IMR-90 (cell line): ENCODE measurements at regions not wholly inside any gene's neighbourhood (a gene's known extent, or its start where the extent isn't known, plus 50 kb on each side); places are given as distances from the start of the nearest gene placed in this dataset.
A peak's percentile ranks its signal among the peaks of the same experiment; 100 is the strongest.

Source experiments
- ATAC-seq: fragments of 200-7000 bp; cut with Tn5 transposase; 2 replicates; pipeline ENCODE4 v1.9.1; 2020; ENCODE audit warnings: low read depth, mild to moderate bottlenecking, moderate library complexity
- BruUV-seq: library from RNA; stranded (reverse); fragments of 400-500 nt; replicated peaks from 2 replicates; lab custom pipeline; 2021; lab: Mats Ljungman, UMichigan
- CTCF ChIA-PET: fragments of 300-600 bp; formaldehyde crosslinking; extraction: SDS; loops from one replicate; lab custom pipeline; 2021; ENCODE audit warnings: antibody characterized with exemption; lab: Yijun Ruan, JAX
- POLR2A ChIA-PET: fragments of 300-600 bp; sonication (Branson Sonifier 250); formaldehyde crosslinking; loops from one replicate; lab custom pipeline; 2022; ENCODE audit warnings: antibody characterized with exemption; ENCODE audit not compliant: unreplicated experiment; lab: Charles Lee
- DNase-seq: peaks from one replicate; pipeline ENCODE4 v3.0.0; 2013
- H2AFZ ChIP-seq: replicated peaks from 2 replicates; pipeline ENCODE3; 2013; ENCODE audit warnings: low read length, mild to moderate bottlenecking; ENCODE audit not compliant: poor library complexity
- H2AK5ac ChIP-seq: 2 replicates; pipeline ENCODE4 v1.6.1; 2013; ENCODE audit warnings: low read depth, low read length, inconsistent platforms
- H2AK9ac ChIP-seq: replicated peaks from 2 replicates; pipeline ENCODE3; 2013; ENCODE audit warnings: mild to moderate bottlenecking, low read depth, low read length, moderate library complexity; ENCODE audit not compliant: poor library complexity
- H2BK120ac ChIP-seq: 2 replicates; pipeline ENCODE4 v1.6.1; 2013; ENCODE audit warnings: low read depth, low read length, inconsistent platforms
- H2BK15ac ChIP-seq: 3 replicates; pipeline ENCODE4 v1.6.1; 2013; ENCODE audit warnings: low read depth, low read length, inconsistent platforms
- H2BK20ac ChIP-seq: 2 replicates; pipeline ENCODE4 v1.6.1; 2013; ENCODE audit warnings: low read depth, mild to moderate bottlenecking, inconsistent platforms, low read length, moderate library complexity
- H2BK5ac ChIP-seq: 2 replicates; pipeline ENCODE4 v1.6.1; 2013; ENCODE audit warnings: mild to moderate bottlenecking, low read depth, low read length, inconsistent platforms; ENCODE audit not compliant: poor library complexity, severe bottlenecking
- H3K14ac ChIP-seq: replicated peaks from 2 replicates; pipeline ENCODE4 v1.6.1; 2013; ENCODE audit warnings: low read depth, low read length, inconsistent platforms
- H3K18ac ChIP-seq: 2 replicates; pipeline ENCODE4 v1.6.1; 2013; ENCODE audit warnings: low read depth, low read length, control low read depth
- H3K23ac ChIP-seq: 2 replicates; pipeline ENCODE4 v1.6.1; 2013; ENCODE audit warnings: low read depth, low read length, inconsistent platforms
- H3K27ac ChIP-seq: 2 replicates; pipeline ENCODE4 v1.5.1; 2013; ENCODE audit warnings: mild to moderate bottlenecking, control low read depth, low read length; ENCODE audit not compliant: insufficient read depth
- H3K27me3 ChIP-seq: 2 replicates; pipeline ENCODE4 v1.6.1; 2013; ENCODE audit warnings: low read length; ENCODE audit not compliant: control insufficient read depth, insufficient read depth
- H3K36me3 ChIP-seq: 2 replicates; pipeline ENCODE4 v1.6.1; 2013; ENCODE audit warnings: low read length, mixed read lengths; ENCODE audit not compliant: control insufficient read depth, insufficient read depth
- H3K4ac ChIP-seq: 2 replicates; pipeline ENCODE4 v1.6.1; 2013; ENCODE audit warnings: low read depth, low read length, inconsistent platforms
- H3K4me1 ChIP-seq: 2 replicates; pipeline ENCODE4 v1.6.1; 2013; ENCODE audit warnings: low read length, mixed read lengths; ENCODE audit not compliant: control insufficient read depth, insufficient read depth
- H3K4me2 ChIP-seq: 2 replicates; pipeline ENCODE4 v1.6.1; 2013; ENCODE audit warnings: low read depth, mild to moderate bottlenecking, control low read depth, low read length, moderate library complexity
- H3K4me3 ChIP-seq: 2 replicates; pipeline ENCODE4 v1.5.1; 2013; ENCODE audit warnings: low read depth, mild to moderate bottlenecking, control low read depth, low read length, moderate library complexity; ENCODE audit not compliant: insufficient read depth
- H3K56ac ChIP-seq: 2 replicates; pipeline ENCODE4 v1.6.1; 2013; ENCODE audit warnings: low read length, inconsistent platforms; ENCODE audit not compliant: insufficient read depth; ENCODE audit errors: extremely low read depth
- H3K79me1 ChIP-seq, 2 experiments: 2 replicates each; pipeline ENCODE4 v1.6.1; 2013; ENCODE audit warnings: low read length in 2 of 2, inconsistent platforms in 1 of 2, low read depth in 1 of 2
- H3K9ac ChIP-seq: 2 replicates; pipeline ENCODE4 v1.6.1; 2013; ENCODE audit warnings: low read depth, low read length, control low read depth
- H3K9me1 ChIP-seq: 2 replicates; pipeline ENCODE4 v1.6.1; 2013; ENCODE audit warnings: low read length, inconsistent platforms; ENCODE audit not compliant: insufficient read depth
- H3K9me3 ChIP-seq: 2 replicates; pipeline ENCODE4 v1.6.1; 2013; ENCODE audit warnings: low read length; ENCODE audit not compliant: control insufficient read depth, insufficient read depth
- H4K20me1 ChIP-seq: 2 replicates; pipeline ENCODE4 v1.6.1; 2013; ENCODE audit warnings: low read length, inconsistent platforms; ENCODE audit not compliant: insufficient read depth
- H4K5ac ChIP-seq: 2 replicates; pipeline ENCODE4 v1.6.1; 2013; ENCODE audit warnings: mild to moderate bottlenecking, low read depth, low read length, control low read depth
- H4K8ac ChIP-seq, 2 experiments: 2 replicates each; pipeline ENCODE4 v1.6.1; 2013; ENCODE audit warnings: low read depth in 2 of 2, low read length in 2 of 2, control low read depth in 1 of 2, inconsistent platforms in 1 of 2
- H4K91ac ChIP-seq: 2 replicates; pipeline ENCODE4 v1.6.1; 2013; ENCODE audit warnings: low read depth, low read length, inconsistent platforms; ENCODE audit not compliant: insufficient read depth
- CEBPB ChIP-seq: IDR thresholded peaks from 2 replicates; pipeline ENCODE4 v1.6.1; 2012; ENCODE audit warnings: low read depth, low read length, improper control_type of control experiment
- CHD1 ChIP-seq: IDR thresholded peaks from 2 replicates; pipeline ENCODE4 v1.6.1; 2012; ENCODE audit warnings: low read depth, low read length, improper control_type of control experiment
- MAFK ChIP-seq: IDR thresholded peaks from 2 replicates; pipeline ENCODE4 v1.6.1; 2012; ENCODE audit warnings: low read depth, low read length, improper control_type of control experiment
- MAZ ChIP-seq: IDR thresholded peaks from 2 replicates; pipeline ENCODE4 v1.6.1; 2012; ENCODE audit warnings: low read depth, mild to moderate bottlenecking, low read length, improper control_type of control experiment, moderate library complexity, borderline replicate concordance
- MXI1 ChIP-seq: IDR thresholded peaks from 2 replicates; pipeline ENCODE4 v1.6.1; 2012; ENCODE audit warnings: low read depth, mild to moderate bottlenecking, low read length, moderate library complexity, borderline replicate concordance
- NFE2L2 ChIP-seq: fragments of 150-350 bp; IDR thresholded peaks from 2 replicates; pipeline ENCODE4 v1.6.1; 2016; ENCODE audit warnings: low read depth, mild to moderate bottlenecking, low read length
- POLR2A ChIP-seq: IDR thresholded peaks from 2 replicates; pipeline ENCODE4 v1.6.1; 2012; ENCODE audit warnings: mild to moderate bottlenecking, low read depth, low read length
- RAD21 ChIP-seq: IDR thresholded peaks from 2 replicates; pipeline ENCODE4 v1.6.1; 2012; ENCODE audit warnings: low read length, improper control_type of control experiment
- RFX5 ChIP-seq: IDR thresholded peaks from 2 replicates; pipeline ENCODE4 v1.8.0; 2012; ENCODE audit warnings: low read depth, mild to moderate bottlenecking, low read length, moderate library complexity
- SMC3 ChIP-seq: fragments of 150-350 bp; IDR thresholded peaks from 2 replicates; pipeline ENCODE4 v1.6.1; 2016; ENCODE audit warnings: low read depth, mild to moderate bottlenecking, antibody characterized with exemption, low read length, moderate library complexity
- WGBS, 2 experiments: methylation state at CpG; one replicate each; pipeline versions ENCODE4 v1.1.5 to v1.1.7; 2013; ENCODE audit warnings: missing lambda C conversion rate in 2 of 2; ENCODE audit not compliant: insufficient read length in 1 of 2; ENCODE audit errors: extremely low coverage in 2 of 2; 5-methylcytosine and 5-hydroxymethylcytosine counted together
- dilution Hi-C: fragments of 300-500 bp; cut with HindIII; formaldehyde crosslinking; loops from one replicate; pipeline ENCODE4 v1.14.3; 2018; ENCODE audit warnings: low sequenced_read_pairs; ENCODE audit not compliant: unreplicated experiment
- in situ Hi-C: fragments of 300-500 bp; cut with MboI; formaldehyde crosslinking; loops from 3 replicates; pipeline ENCODE4 v1.14.3; 2019; ENCODE audit warnings: low sequenced_read_pairs, inconsistent platforms, mixed read lengths
- intact Hi-C: fragments of 100-400 bp; cut with micrococcal nuclease; formaldehyde crosslinking; loops from 2 replicates; pipeline ENCODE4 v1.10.0; 2022
- TF ChIP-seq, protein P1 (sequence below): fragments of 150-350 bp; IDR thresholded peaks from 2 replicates; pipeline ENCODE4 v1.6.1; 2017; ENCODE audit warnings: mild to moderate bottlenecking, antibody characterized with exemption, low read length, low read depth

DNA sequence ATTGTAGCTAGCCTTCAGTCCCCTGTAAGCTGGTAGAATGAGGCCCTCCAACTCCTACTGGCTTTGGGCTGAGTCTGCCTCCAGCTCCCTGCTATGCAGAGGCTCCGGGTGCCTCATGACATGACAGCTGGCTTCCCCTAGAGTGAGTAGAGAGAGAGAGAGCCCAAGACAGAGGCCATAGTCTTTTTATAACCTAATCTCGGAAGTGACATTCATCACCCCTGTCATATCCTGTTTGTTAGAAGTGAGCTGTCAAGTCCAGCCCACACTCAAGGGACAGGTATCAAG, 53.9 kb upstream of the CTBP2 start:
- TF ChIP-seq RFX5, result no peak
- TF ChIP-seq POLR2A, result no peak
- no peak for TF ChIP-seq CEBPB
- no peak for TF ChIP-seq MAFK
- no peak for TF ChIP-seq RAD21
- TF ChIP-seq, protein P1, sequence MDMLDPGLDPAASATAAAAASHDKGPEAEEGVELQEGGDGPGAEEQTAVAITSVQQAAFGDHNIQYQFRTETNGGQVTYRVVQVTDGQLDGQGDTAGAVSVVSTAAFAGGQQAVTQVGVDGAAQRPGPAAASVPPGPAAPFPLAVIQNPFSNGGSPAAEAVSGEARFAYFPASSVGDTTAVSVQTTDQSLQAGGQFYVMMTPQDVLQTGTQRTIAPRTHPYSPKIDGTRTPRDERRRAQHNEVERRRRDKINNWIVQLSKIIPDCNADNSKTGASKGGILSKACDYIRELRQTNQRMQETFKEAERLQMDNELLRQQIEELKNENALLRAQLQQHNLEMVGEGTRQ, result no peak
- TF ChIP-seq NFE2L2, result no peak
- TF ChIP-seq SMC3, result no peak
- no peak for TF ChIP-seq MAZ
- no peak for TF ChIP-seq CHD1
- no peak for TF ChIP-seq MXI1
- no TSS peak for BruUV-seq
- H3K27ac ChIP-seq, result no peak overlapping the region
- CTCF ChIA-PET, result no interaction called here
- H3K36me3 ChIP-seq, result no peaks in the 10 kb centered on the region
- no peak overlapping the region for H3K18ac ChIP-seq
- ATAC-seq (no peak), DNase-seq (no peak)
- H3K9ac ChIP-seq, result no peak overlapping the region
- H3K9me3 ChIP-seq, result no peaks in the 10 kb centered on the region; the same call in 1 of the 2 replicates
- H3K4ac ChIP-seq, result no peak overlapping the region
- no peak overlapping the region for H4K8ac ChIP-seq
- no peak overlapping the region for H2AK9ac ChIP-seq
- no peak overlapping the region for H3K56ac ChIP-seq
- no peaks in the 10 kb centered on the region for H3K9me1 ChIP-seq
- no peak overlapping the region for H2BK120ac ChIP-seq
- dilution Hi-C loops, result no loop called here
- no peak overlapping the region; the same call in 2 of the 3 replicates for H2BK15ac ChIP-seq
- no peak overlapping the region for H2BK20ac ChIP-seq
- H4K91ac ChIP-seq, result no peak overlapping the region
- no peaks in the 10 kb centered on the region for H4K20me1 ChIP-seq
- H2AFZ ChIP-seq, result no peak overlapping the region
- POLR2A ChIA-PET, result no interaction called here
- no peak overlapping the region for H2BK5ac ChIP-seq
- H3K4me1 ChIP-seq, result peaks cover 7% of the 10 kb centered on the region
- H3K23ac ChIP-seq, result no peak overlapping the region
- H3K14ac ChIP-seq, result no peak overlapping the region
- in situ Hi-C loops, result no loop called here
- no peak overlapping the region for H4K5ac ChIP-seq
- intact Hi-C loops, result no loop called here
- WGBS, 2 experiments, result no CpG with 5 or more reads among the region's 2 CpGs
- no peaks in the 10 kb centered on the region for H3K79me1 ChIP-seq
- no peak overlapping the region for H3K4me3 ChIP-seq
- H3K27me3 ChIP-seq, result no peaks in the 10 kb centered on the region; the same call in none of the 2 replicates
- 0 out of 2 replicates have a peak overlapping the region, but pooled peaks have one; percentile 12 for H2AK5ac ChIP-seq
- no peak overlapping the region for H3K4me2 ChIP-seq
